Heart right ventricle (tissue), 16 donors: ENCODE measurements at regions not wholly inside any gene's neighbourhood (a gene's known extent, or its start where the extent isn't known, plus 50 kb on each side); places are given as distances from the start of the nearest gene placed in this dataset.

Experiments
- ATAC-seq, 8 donors: fragments of 200-7000 bp; cut with Tn5 transposase; one replicate each; pipeline ENCODE4 v1.9.1; 2020; ENCODE audit warnings: mild to moderate bottlenecking in 8 of 8, moderate library complexity in 8 of 8, moderate number of reproducible peaks in 1 of 8
- DNase-seq, 2 donors: peaks; one replicate each; pipeline ENCODE4 v3.0.0-alpha.2; 2020
- H3K27ac ChIP-seq, 10 donors: fragments of 200-600 bp; sonication (generic) in 2 of 10; one replicate each; pipeline versions ENCODE4 v1.5.0 to v1.8.0; 2020 to 2022; ENCODE audit warnings: mild to moderate bottlenecking in 3 of 10
- H3K27me3 ChIP-seq, 7 donors: fragments of 200-600 bp; one replicate each; pipeline ENCODE4 v1.8.0; 2021 to 2022; ENCODE audit warnings: mild to moderate bottlenecking in 2 of 7
- H3K36me3 ChIP-seq, 9 donors: fragments of 200-600 bp; sonication (generic) in 1 of 9; one replicate each; pipeline versions ENCODE4 v1.5.0 to v1.8.0; 2020 to 2022; ENCODE audit warnings: mild to moderate bottlenecking in 2 of 9
- H3K4me1 ChIP-seq, 9 donors: fragments of 200-600 bp; sonication (generic) in 1 of 9; one replicate each; pipeline versions ENCODE4 v1.5.0 to v1.8.0; 2020 to 2022; ENCODE audit warnings: mild to moderate bottlenecking in 4 of 9
- H3K4me3 ChIP-seq, 10 donors: fragments of 200-600 bp; sonication (generic) in 2 of 10; one replicate each; pipeline versions ENCODE4 v1.5.0 to v1.8.0; 2020 to 2022; ENCODE audit warnings: mild to moderate bottlenecking in 7 of 10, moderate library complexity in 2 of 10
- H3K9me3 ChIP-seq, 11 donors: fragments of 200-600 bp in 10 of 11; sonication (generic) in 2 of 11; one replicate each; pipeline versions ENCODE4 v1.5.0 to v1.8.0; 2013 to 2022; ENCODE audit warnings: mild to moderate bottlenecking in 2 of 11, control low read depth in 1 of 11, moderate library complexity in 1 of 11
- CTCF ChIP-seq, 9 donors: fragments of 200-600 bp; sonication (generic) in 2 of 9; IDR thresholded peaks; one replicate each; pipeline versions ENCODE4 v1.5.0 to v1.8.0; 2021 to 2022; ENCODE audit warnings: antibody characterized with exemption in 9 of 9, mild to moderate bottlenecking in 5 of 9, moderate library complexity in 1 of 9
- WGBS, 2 donors: extraction: QIAGEN DNeasy Blood & Tissue Kit; methylation state at CpG; one replicate each; pipeline ENCODE4 v1.1.7; 2013; ENCODE audit warnings: inconsistent platforms in 1 of 2; 5-methylcytosine and 5-hydroxymethylcytosine counted together
- intact Hi-C, 10 donors: fragments of 100-400 bp; cut with DNase I; formaldehyde crosslinking; loops; one replicate each; pipeline versions ENCODE4 v1.11.1 to v1.14.2; 2022
- donor health status: Arrhythmogenic right ventricular cardiomyopathy.
- donor health status: ischemic (EF 13 %, LVEDD 7.1; RV severe dilation, severe dysfunction).
- donor health status: healthy with polysubstance abuse.
- donor health status: DM: no; HTN: yes; CAD: no.
- donor health status: DM: no; HTN: no; CAD: no.
- donor health status: ischemic (EF 25% LVEDD 6.9; RV normal size, moderate dysfunction).
- donor health status: ischemic (EF 25% LVEDD 5.7; RV mildly dilated, moderate dysfunction).
- donor health status: healthy.
- donor health status: DM: yes; HTN: yes; CAD: no.
- donor health status: Ischemic cardiomyopathy.
- donor health status: ischemic (EF 35%, LVEDD 5.7; RV mildly dilated, moderate dysfunction).
- donor health status: nonischemic (EF 11% LVEDD 7.7; RV severe dilation, severe dysfunction).
- donor health status: DM: yes; HTN: yes; CAD: no.
- donor health status: PGD.
- donor health status: ischemic (EF 29% LVEDD 5.4; RV normal size, mild dysfunction).
- donor health status: nonischemic (EF 23%, LVEDD 6.1; RV moderate dilation, normal function).

DNA sequence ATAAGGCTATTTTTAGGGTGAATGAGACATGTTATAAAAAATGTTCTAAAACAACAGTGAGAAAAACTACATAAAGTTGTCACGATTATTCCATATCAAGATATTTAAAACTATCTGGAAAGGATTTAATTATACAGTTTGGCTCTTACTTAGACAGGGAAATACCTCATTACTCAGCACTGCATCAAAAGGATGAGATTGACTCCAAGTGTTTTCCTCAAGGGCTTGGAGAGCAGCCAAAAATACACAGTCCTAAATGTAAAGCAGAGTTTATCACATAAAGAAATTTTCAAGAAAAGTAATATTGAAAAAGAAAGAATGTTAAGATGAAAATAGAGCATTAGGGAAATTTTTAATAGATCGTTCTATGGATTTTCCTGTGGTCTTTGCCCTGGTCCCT is 285.5 kb upstream of the NETO1 start:
- Histone ChIP-seq H3K27me3 (no peaks in the 10 kb centered on the region), H3K4me3 (no peak overlapping the region), H3K36me3 (no peaks in the 10 kb centered on the region), H3K9me3 (peaks cover 0 to 6% (median 0%) of the 10 kb centered on the region in 11 donors), H3K27ac (no peak overlapping the region), H3K4me1 (no peaks in the 10 kb centered on the region)
- DNase-seq (no peak), ATAC-seq (no peak)
- intact Hi-C loops = no loop called here
- TF ChIP-seq CTCF (IDR thresholded peaks at IDR 0.05) = no peak
- 47 to 61% methylated on average over 2 of the region's 2 CpGs for WGBS, 2 donors

- Histone ChIP-seq H3K27ac (no peak overlapping the region), H3K27me3 (no peaks in the 10 kb centered on the region), H3K4me1 (no peaks in the 10 kb centered on the region), H3K36me3 (no peaks in the 10 kb centered on the region), H3K9me3 (peaks cover 0 to 6% (median 0%) of the 10 kb centered on the region in 11 donors), H3K4me3 (no peak overlapping the region)
- intact Hi-C loops = no loop called here
- DNase-seq (no peak), ATAC-seq (no peak)
- 79 to 90% methylated on average over 6 of the region's 6 CpGs for WGBS, 2 donors
- TF ChIP-seq CTCF (IDR thresholded peaks at IDR 0.05) = no peak
Measured at GRCh38 chr18:73151086-73151485, 283.3 kb upstream of the NETO1 start.

- no peak overlapping the region for H3K27ac ChIP-seq
- DNase-seq (no peak), ATAC-seq (no peak)
- H3K36me3 ChIP-seq = no peaks in the 10 kb centered on the region
- peaks cover 0 to 6% (median 0%) of the 10 kb centered on the region in 11 donors for H3K9me3 ChIP-seq
- intact Hi-C loops = no loop called here
- no peak overlapping the region for H3K4me3 ChIP-seq
- TF ChIP-seq CTCF (IDR thresholded peaks at IDR 0.05) = no peak
- H3K4me1 ChIP-seq = no peaks in the 10 kb centered on the region
- H3K27me3 ChIP-seq = no peaks in the 10 kb centered on the region
Measured at GRCh38 chr18:73150199-73150598, 282.4 kb upstream of the NETO1 start.

DNA sequence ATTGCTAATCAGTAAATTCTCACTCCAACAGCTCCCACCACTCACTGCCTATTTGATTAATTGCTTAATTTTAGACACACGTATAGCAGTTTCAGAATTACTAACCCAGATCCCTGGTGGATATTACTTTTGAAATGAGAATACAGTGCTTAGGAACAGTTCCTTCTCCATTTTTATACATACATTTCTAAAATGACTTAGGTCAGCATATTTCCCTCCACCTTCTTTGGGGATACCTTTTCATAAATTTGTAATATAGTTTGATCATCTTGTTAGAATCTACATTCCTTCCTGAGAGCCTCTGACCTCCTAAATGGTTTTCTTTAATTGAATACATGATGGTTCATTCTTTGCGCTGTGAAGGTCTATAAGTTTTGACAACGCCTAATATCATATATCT is 279.8 kb upstream of the NETO1 start:
- no peak overlapping the region for H3K4me3 ChIP-seq
- no peaks in the 10 kb centered on the region for H3K4me1 ChIP-seq
- H3K36me3 ChIP-seq = no peaks in the 10 kb centered on the region
- peaks cover 0 to 16% (median 0%) of the 10 kb centered on the region in 11 donors for H3K9me3 ChIP-seq
- intact Hi-C loops = loop anchor here in 1 of 10 donors (10.0 kb wide), 1 partner anchor 697 kb away; no protein-coding TSS in a partner anchor
- ATAC-seq (no peak), DNase-seq (no peak)
- no peaks in the 10 kb centered on the region for H3K27me3 ChIP-seq
- WGBS, 2 donors = 71 to 83% methylated on average over 3 of the region's 3 CpGs
- no peak overlapping the region for H3K27ac ChIP-seq
- TF ChIP-seq CTCF (IDR thresholded peaks at IDR 0.05) = no peak
